NCI-H748 (cell line): ENCODE measurements at regions not wholly inside any gene's neighbourhood (a gene's known extent, or its start where the extent isn't known, plus 50 kb on each side); places are given as distances from the start of the nearest gene placed in this dataset.

ENCODE experiments used
- DNase-seq: peaks from one replicate; lab custom pipeline; 2025; ENCODE audit not compliant: unreplicated experiment; lab: John Stamatoyannopoulos, UW

DNA sequence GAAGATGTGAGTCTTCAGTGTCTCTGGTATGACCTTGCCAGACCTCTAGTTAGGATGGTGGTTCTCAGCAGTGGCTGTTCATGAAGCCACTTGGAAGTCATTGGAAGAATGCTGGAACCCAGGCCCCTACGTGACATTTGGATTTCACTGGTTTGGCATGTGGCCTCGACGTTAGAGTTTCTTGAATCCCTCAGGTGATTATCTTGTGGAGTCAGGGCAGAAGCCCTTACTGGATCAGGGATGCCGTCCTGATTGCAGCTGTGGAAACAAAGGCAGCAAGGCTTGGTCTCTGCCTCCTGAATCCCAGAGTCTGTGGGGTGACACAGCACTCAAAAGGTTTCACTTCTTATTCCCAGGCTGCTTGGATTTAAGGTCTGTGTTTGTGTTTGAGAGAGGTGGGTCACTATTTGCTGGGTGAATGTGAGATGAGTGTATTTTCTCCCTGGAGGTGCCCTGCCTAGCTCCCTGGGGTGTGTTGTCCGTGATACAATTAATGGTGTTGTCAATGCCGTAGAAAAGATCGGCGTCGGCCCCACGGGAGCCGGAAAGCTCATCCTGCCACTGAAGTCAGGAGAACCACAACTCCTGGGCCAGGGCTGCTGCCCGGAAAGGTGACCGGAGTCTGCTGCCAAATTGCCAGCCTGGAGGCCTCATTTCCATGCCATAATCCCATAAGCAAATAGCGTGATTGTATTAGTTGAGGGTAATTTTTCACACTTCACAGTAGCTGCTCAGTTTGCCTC lies 939.0 kb downstream of the BRD1 start:
- DNase-seq = no peak

DNA sequence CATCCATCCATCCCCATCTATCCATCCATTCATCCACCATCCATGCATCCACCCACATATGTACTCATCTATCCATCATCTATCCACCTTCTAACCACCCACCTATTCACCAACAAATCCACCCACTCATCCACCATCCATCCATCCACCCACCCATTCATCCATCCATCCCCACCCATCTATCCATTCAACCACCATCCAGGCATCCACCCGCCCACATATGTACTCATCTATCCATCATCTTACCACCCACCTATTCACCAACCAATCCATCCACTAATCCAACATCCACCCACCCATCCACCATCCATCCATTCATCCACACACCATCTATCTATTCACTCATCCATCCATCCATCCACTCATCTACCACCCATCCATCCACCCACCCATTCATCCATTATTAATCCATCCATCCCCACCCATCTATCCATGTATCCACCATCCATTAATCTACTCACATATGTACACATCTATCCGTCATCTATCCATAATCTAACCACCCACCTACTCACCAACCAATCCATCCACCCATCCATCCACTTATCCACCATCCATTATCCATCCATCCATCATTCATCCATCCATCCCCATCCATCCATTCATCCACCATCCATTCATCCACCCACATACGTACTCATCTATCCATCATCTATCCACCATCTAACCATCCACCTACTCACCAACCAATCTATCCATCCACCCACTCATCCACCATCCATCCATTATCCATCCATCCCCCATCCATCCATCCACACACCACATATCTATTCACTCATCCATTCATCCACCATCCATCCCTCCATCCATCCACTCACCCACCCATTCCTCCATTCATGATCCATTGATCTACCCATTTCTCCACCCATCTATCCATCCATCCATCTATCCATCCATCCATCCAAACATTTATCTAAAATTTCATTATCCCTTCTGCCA lies 940.0 kb downstream of the BRD1 start:
- no peak for DNase-seq

DNA sequence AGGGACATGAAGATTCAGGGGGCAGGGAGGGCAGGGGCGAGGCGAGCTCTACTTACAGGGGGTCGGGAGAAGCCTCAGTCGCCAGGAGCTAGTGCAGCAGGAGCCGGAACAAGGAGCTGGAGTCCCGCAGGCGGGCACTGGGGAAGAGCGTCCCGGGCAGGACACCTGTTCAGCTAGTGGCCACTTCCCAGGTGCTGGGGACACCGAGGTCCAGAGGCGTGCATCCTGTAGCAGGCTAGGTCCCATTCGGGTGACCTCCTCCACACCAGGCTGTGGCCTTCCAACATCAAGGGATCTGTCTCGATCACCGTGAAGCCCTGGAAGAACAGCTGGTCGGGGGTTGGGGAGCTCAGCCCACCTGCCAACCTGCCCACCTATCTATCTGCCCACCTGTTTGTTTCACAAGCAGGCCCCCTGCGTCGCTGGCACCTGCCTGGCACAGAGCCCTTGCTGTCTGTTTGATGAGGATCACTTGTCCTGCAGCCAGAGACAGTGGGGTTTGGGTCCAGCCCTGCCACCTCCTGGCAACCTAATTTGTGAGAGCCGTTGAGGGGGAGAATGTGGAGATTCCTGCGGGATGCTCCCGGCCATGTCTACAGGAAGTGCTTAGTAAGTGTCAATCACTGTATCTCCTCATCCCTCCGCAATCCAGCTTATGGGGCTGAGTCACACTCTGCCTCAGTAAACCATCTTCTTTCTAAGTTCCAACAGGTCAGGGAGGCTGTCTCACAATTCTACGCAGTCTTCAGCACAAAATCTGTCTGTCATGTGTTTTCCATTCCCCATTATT lies 940.9 kb downstream of the BRD1 start:
- peak; percentile 91 for DNase-seq

DNA sequence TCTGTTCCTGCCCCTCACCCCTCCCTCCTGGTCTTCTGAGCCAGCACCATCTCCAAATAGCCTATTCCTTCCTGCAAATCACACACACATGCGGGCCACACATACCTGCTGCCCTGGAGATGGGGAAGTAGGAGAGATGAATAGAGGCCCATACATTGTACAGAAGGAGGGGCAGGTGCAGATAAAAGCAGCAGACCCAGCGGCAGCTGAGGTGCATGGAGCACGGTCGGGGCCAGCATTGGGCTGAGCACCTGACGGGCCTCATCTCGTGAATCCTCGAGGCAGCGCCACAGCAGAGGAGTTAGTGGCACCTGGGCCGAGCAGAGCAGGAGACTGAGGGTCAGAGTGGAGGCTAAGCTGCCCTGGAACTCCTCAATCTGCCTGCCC lies 941.8 kb downstream of the BRD1 start:
- peak; percentile 85 for DNase-seq

DNA sequence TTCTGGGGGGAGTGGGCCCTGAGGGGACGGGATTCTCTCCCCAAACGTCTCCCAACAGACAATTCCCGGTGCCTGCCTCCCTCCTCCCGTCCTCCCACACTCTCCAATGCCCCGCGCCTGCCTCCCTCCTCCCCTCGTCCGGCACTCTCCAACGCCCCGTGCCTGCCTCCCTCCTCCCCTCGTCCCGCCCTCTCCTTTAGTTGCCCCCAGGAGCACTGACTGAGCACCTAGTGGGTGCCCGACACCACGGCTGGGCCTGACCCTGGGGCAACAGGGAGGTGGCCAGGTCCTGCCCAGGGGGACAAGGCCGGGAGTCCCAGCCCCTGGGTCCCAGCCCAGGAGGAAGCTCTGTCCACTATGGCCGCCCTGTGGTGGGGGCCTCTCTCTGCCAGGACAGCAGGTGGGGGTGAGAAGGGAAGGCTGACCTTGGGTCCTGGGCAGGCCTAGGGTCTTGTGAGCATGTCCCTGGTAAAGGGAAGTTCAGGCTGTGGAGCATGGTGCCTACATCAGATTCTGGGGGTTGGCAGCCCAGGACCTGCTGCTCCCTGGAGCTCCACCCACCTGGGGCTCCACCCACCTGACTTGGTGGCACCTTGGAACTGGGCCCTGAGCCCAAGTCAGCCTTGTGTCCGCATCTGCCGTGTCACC lies 942.3 kb downstream of the BRD1 start:
- DNase-seq = no peak

DNA sequence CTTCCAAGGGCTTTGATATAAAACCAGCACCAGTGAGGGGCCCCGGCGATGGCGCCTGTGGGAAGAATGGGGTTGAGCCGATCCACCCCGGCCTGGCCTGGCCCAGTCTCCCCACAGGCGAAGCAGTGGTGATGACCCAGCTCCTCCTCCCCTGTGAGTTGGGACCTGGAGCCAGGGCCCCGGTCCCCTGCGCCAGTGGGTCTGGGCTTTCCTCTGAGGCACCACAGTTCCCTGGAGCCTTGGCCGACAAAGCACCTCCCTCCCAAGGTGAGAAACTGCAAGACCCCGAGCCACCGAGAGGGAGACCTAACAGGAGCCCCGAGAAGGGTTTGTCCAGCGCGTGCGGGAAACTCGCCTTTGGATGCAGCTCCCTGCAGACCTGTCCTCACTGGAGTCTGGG lies 942.9 kb downstream of the BRD1 start:
- no peak for DNase-seq

DNA sequence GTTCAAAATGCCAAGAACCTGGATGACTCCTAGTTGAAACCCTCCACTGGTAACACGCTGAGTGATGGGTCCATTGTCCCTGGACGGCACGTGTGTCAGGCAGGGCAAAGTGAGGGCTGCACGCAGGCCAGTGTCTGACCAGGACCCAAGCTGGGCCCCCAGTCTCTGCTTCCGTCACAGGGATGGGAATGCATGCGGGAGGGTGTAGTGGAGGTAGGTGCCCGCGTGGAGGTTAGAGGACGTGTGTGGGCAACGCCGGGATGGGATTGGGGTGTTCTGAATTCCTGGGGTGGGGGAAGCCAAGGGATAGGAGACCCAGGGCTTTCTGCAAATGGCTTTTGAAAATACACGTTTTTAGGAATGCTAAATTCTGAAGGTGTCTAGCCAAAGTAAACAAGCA lies 943.3 kb downstream of the BRD1 start:
- DNase-seq = no peak

DNA sequence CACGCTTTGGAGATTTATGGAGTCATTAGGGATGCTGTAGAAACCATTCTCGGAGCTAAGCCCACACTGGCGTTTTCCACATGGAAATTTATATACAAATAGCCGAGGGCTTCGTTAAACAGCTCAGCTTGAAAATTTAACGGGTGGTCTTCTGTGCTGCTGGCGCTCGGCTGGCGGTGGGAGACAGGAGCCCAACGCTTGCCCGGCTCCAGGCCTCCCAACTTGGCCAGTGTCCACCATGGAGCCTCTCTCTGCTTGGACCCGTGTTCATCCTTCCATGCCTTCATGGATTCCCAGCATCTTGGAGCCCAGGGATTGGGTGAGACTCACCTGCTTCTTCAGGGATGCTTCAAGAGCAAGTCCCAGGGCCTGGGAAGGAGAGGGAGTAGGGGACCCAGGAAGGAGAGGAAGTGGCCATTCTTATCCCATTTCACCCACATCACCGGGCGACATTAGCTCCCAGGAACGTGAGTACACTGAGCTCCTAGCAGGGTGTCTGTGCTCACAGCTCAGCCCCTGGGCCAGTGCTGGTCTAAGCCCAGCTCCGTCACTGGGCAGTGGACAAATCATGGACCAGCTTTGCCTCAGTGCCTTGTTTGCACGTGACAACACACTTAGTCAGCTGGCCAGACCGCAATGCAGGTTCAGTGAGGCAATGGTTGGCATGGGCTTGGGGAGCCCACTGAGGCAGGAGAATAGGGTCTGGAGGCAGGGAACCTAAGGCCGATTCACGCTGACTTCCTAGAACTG lies 944.3 kb downstream of the BRD1 start:
- no peak for DNase-seq

DNA sequence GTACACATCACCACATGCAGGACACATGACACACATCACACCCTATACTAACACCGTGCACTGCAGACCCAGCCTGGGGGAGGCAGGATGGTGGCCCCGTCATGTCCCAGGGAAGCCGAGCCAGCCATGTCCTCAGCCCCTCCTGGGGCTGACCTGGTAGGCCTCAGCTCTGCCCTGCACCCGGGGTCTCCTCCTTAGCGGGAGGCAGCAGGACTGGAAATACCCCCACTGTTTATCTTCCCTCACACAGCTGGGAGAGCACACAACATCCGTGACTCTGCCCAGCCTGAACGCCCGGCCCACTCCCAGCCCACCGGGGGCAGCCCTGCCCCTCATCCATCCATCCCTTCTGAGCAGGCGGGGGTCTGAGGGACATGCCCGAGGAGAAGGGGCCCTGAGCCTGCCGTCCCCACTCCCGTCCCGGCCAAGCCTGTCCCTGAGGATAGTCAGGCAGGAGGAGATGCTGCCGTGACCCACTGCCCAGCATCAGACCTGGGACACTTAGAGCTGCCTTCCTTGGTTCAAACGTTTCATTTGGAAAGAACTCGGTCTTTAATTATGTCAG lies 945.0 kb downstream of the BRD1 start:
- DNase-seq = no peak

DNA sequence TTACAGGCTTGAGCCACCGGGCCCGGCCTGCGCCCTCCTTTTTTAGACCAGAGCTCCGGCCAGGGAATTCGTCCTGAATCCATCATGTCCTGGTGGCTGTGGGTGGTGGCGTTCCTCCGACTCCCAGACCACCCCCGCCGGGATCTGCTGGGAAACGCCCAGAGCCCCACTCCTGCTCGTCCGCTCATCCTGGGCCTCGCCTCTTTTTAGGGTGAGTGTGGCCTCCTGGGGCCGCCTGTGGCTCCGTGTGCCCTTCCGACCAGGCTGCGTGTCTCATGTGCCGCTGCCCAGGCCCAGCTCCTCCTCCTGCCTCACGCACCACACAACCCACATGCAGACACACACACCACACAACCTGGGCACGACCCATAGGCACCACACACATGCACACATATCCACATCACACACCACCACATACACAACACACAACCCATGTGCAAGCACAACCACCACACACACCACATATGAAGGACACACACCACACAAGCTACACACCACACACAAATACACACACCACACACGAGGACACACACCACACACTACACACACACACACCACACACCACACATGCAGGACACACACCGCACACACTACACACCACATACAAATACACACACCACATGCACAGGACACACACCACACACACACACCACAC lies 946.2 kb downstream of the BRD1 start:
- DNase-seq = no peak

DNA sequence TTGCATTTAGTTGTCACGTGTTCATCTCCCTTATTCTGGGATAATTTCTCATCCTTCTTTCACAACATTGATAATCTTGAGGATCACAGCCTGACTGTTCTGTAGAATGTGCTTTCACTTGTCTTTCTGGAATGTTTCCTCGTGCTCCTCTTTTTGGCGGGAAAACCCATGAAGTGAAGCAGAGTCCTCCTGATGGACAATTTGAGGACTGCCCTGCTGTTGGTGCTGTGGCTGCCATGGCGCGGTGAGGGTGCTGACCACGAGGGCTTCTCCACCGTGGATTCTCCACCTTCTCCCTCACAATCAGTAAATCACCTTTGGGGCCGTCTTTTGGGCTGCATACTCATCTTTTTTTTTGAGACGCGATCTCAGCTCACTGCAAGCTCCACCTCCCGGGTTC lies 946.9 kb downstream of the BRD1 start:
- no peak for DNase-seq

DNA sequence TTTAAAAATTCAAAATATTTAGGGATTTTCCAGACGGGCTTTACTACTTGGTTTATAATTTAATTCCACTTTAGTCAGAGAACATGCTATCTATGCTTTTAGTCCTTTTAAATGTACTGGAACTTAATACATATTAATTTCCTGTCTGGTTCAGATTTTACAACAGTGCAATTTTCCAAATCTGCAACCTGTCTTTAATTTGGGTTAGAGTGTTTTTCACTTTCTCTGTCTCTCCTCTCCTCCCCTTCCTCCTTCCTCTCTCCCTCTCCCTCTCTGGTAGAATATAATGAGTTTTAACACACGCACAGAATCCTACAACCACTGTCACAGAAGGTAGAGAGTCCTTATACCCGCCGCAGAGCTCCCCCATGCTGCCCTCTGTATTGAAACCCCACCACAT lies 950.7 kb downstream of the BRD1 start:
- peak; percentile 56 for DNase-seq

DNA sequence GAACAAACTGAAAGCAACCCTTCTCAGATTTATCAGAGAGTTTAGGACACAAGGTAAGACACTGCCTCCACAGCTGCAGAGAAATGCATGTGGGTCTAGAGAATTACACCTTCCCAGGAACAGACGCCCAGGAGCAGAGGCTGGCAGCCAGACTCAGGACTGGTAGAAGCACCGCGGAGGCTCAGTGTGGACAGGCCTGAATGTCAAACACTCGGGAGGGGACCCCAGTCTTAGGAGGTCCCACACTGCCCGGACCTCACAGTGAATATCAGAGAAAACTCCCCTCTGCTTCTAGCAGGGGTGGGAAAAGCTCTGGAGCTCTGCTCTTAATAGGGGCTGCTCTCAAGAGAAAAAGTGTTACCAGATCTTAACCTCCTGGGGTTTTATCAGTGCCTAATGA lies 952.7 kb downstream of the BRD1 start:
- peak; percentile 45 for DNase-seq

DNA sequence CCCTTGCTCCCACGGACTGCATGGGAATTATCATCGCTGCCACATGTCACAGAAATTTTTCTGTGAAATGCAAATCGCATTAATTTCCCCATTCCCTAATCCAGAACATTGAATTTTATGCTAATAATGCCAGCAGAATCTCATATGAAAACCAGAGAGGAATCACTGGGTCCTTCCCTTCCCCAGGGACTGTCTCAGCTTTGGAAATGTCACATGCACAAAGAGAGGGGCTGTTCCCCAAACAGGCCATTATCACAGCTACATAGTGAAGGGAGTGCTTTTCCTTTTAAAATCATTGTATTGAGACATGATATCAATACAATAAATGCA lies 954.5 kb downstream of the BRD1 start:
- no peak for DNase-seq

DNA sequence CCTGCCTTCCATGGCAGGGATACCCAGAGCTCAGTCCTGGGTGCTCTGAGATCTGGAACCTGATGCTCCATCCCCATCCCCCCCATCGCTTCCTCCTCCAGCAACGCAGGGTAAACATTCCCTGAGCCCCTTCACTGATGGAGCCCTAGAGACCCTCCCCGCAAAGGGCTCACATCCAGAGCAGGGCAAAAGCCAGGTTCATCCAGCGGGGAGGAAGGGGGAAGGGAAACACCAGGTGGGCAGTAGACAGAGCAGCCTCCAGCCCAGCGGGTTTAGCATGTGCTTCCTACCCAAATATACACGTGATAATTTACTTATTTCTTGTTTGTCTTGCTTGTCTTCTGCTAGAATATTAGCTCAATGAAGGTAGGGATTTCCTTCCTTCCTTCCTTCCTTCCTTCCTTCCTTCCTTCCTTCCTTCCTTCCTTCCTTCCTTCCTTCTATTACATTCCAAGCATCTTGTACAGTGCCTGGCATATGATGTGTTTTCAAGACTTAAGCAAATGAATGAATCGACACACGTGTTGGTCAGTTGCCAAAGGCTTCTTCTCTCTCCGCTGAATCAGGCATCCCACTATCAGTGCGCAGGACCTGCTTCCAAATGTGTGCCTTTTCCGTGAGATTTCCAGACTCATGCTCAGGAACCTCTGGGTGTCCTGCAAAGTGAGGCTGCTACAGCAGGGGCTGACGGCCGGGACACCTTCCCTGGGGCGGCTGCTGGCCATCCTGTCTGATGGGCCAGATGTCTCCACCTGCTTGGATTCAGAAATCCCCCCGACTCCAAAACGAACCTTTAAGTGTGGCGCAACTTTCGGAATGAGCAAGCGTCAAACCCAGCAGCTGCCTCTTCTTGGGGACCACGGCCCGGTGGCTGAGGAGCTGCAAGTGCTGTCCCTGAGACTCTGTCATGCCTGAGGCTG lies 955.1 kb downstream of the BRD1 start:
- DNase-seq = no peak

DNA sequence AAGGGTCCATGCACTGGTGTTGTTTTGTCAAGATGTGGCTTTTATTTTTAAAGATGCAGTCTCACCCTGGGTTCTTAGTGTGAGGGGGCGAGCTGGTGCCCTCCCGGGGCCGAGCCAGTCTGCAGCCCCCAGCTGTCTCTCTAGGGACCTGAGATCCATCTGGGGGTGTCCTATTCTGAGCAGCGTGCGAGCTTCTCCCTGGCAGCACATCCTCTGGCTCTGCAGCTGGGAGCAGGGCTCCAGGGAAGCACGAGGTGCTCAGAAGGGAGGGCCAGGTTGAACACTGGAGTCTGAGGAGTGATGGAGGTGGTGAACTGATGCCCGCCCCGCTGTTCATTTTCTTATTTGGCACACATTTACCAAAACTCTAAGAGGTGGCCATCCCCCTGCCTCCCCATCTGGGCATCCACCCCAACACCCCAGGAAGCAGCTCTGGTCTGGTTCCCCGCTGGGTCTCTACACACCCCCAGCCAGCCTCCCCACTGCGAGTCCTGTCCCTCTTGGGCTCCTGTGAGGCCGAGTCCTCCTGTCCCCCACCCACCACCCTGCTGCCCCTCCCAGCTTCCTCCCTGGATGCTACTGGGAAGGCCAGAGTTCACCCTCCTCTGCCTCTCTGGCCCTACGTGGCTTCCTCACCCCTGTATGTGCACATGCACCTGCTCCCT lies 956.4 kb downstream of the BRD1 start:
- DNase-seq = no peak

DNA sequence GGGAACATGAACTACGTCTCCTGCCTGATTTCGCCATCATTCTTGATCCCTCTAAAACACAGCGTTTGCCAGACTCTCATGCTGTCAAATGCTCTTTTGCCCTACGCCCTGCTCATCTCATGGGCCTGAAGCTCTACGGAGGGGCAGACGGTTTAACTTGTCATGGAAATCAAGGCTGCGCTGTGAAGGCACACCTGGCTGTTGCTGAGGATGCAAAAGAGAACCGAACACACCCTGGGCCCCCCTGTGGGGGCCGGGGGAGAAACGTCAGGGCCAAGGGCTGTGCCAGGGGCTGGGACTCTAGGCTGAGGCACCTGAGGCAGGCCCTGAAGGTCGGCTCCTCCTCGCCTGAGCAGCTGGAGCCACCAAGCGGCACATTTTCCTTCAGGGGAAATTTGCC lies 957.2 kb downstream of the BRD1 start:
- no peak for DNase-seq

DNA sequence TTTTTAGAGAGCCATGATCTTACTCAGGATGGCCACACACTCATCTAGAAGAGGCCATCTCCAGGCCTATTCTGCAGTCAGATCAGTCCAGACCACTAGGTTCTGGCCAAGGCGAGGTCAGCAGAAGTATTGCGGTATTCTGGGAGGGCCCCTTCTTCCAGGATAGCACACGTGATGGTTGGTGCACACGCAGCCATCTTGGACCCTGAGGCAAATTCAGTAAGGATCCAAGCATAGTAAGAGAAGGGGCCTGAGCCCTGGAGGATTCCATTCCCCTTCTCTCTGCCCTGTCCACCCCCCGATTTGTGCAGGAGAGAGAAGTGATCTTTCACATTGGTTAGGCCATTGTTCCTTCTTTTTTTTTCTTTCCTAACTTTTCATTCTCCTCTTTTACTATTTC lies 957.9 kb downstream of the BRD1 start:
- no peak for DNase-seq
